IPS-15b (cell line): ENCODE measurements at regions not wholly inside any gene's neighbourhood (a gene's known extent, or its start where the extent isn't known, plus 50 kb on each side); places are given as distances from the start of the nearest gene placed in this dataset.

Source experiments
- H3K27me3 ChIP-seq: one replicate; pipeline ENCODE4 v1.6.1; 2013; ENCODE audit warnings: low read length; ENCODE audit not compliant: control insufficient read depth, insufficient read depth
- H3K36me3 ChIP-seq: one replicate; pipeline ENCODE4 v1.6.1; 2013; ENCODE audit warnings: low read length; ENCODE audit not compliant: control insufficient read depth, insufficient read depth
- H3K4me1 ChIP-seq: one replicate; pipeline ENCODE4 v1.6.1; 2013; ENCODE audit warnings: mild to moderate bottlenecking, low read length; ENCODE audit not compliant: control insufficient read depth, insufficient read depth
- H3K4me3 ChIP-seq: one replicate; pipeline ENCODE4 v1.5.1; 2013; ENCODE audit warnings: low read depth, low read length
- H3K9ac ChIP-seq: one replicate; pipeline ENCODE4 v1.6.1; 2013; ENCODE audit warnings: low read depth, mild to moderate bottlenecking, low read length
- H3K9me3 ChIP-seq: one replicate; pipeline ENCODE4 v1.6.1; 2013; ENCODE audit warnings: mild to moderate bottlenecking, low read length; ENCODE audit not compliant: control insufficient read depth, insufficient read depth

- H3K9me3 ChIP-seq: no peaks in the 10 kb centered on the region
- H3K36me3 ChIP-seq: no peaks in the 10 kb centered on the region
- no peak overlapping the region for H3K4me3 ChIP-seq
- peaks cover 6% of the 10 kb centered on the region for H3K4me1 ChIP-seq
- no peak overlapping the region for H3K9ac ChIP-seq
- no peaks in the 10 kb centered on the region for H3K27me3 ChIP-seq
Measured at GRCh38 chr5:32511776-32512374, 67.3 kb upstream of the ZFR start.

GRCh38 chr5:32510860-32511259, 66.3 kb upstream of the ZFR start:
- H3K9me3 ChIP-seq: no peaks in the 10 kb centered on the region
- H3K36me3 ChIP-seq: no peaks in the 10 kb centered on the region
- H3K4me3 ChIP-seq: no peak overlapping the region
- no peak overlapping the region for H3K9ac ChIP-seq
- peaks cover 9% of the 10 kb centered on the region for H3K4me1 ChIP-seq
- H3K27me3 ChIP-seq: peaks cover 5% of the 10 kb centered on the region

- H3K9ac ChIP-seq: no peak overlapping the region
- no peak overlapping the region for H3K4me3 ChIP-seq
- H3K9me3 ChIP-seq: no peaks in the 10 kb centered on the region
- H3K27me3 ChIP-seq: peaks cover 19% of the 10 kb centered on the region
- H3K4me1 ChIP-seq: peaks cover 14% of the 10 kb centered on the region
- no peaks in the 10 kb centered on the region for H3K36me3 ChIP-seq
Measured at GRCh38 chr5:32508806-32509805, 64.6 kb upstream of the ZFR start.

GRCh38 chr5:32507738-32508434, 63.3 kb upstream of the ZFR start:
- H3K9me3 ChIP-seq: no peaks in the 10 kb centered on the region
- H3K9ac ChIP-seq: no peak overlapping the region
- H3K27me3 ChIP-seq: peaks cover 28% of the 10 kb centered on the region
- H3K4me1 ChIP-seq: peaks cover 14% of the 10 kb centered on the region
- H3K4me3 ChIP-seq: no peak overlapping the region
- H3K36me3 ChIP-seq: no peaks in the 10 kb centered on the region

GRCh38 chr5:32506799-32507198, 62.3 kb upstream of the ZFR start:
- H3K4me3 ChIP-seq: no peak overlapping the region
- H3K27me3 ChIP-seq: peaks cover 39% of the 10 kb centered on the region
- H3K9ac ChIP-seq: no peak overlapping the region
- H3K9me3 ChIP-seq: no peaks in the 10 kb centered on the region
- no peaks in the 10 kb centered on the region for H3K36me3 ChIP-seq
- peaks cover 14% of the 10 kb centered on the region for H3K4me1 ChIP-seq

- no peaks in the 10 kb centered on the region for H3K36me3 ChIP-seq
- no peak overlapping the region for H3K9ac ChIP-seq
- peaks cover 19% of the 10 kb centered on the region for H3K4me1 ChIP-seq
- no peaks in the 10 kb centered on the region for H3K9me3 ChIP-seq
- no peak overlapping the region for H3K4me3 ChIP-seq
- H3K27me3 ChIP-seq: peaks cover 45% of the 10 kb centered on the region
Measured at GRCh38 chr5:32506201-32506661, 61.7 kb upstream of the ZFR start.

- Histone ChIP-seq H3K4me1 (peaks cover 22% of the 10 kb centered on the region), H3K36me3 (no peaks in the 10 kb centered on the region), H3K4me3 (no peak overlapping the region), H3K9ac (no peak overlapping the region), H3K27me3 (peaks cover 48% of the 10 kb centered on the region), H3K9me3 (no peaks in the 10 kb centered on the region)
Measured at GRCh38 chr5:32505756-32506155, 61.2 kb upstream of the ZFR start.

- H3K4me1 ChIP-seq: peaks cover 22% of the 10 kb centered on the region
- no peaks in the 10 kb centered on the region for H3K36me3 ChIP-seq
- H3K9me3 ChIP-seq: no peaks in the 10 kb centered on the region
- H3K27me3 ChIP-seq: peaks cover 48% of the 10 kb centered on the region
- H3K9ac ChIP-seq: no peak overlapping the region
- H3K4me3 ChIP-seq: no peak overlapping the region
Measured at GRCh38 chr5:32504989-32505596, 60.6 kb upstream of the ZFR start.

- no peak overlapping the region for H3K9ac ChIP-seq
- H3K27me3 ChIP-seq: peaks cover 52% of the 10 kb centered on the region
- no peaks in the 10 kb centered on the region for H3K9me3 ChIP-seq
- no peaks in the 10 kb centered on the region for H3K36me3 ChIP-seq
- H3K4me1 ChIP-seq: peaks cover 27% of the 10 kb centered on the region
- no peak overlapping the region for H3K4me3 ChIP-seq
Measured at GRCh38 chr5:32504329-32504988, 59.9 kb upstream of the ZFR start.

- peaks cover 64% of the 10 kb centered on the region for H3K27me3 ChIP-seq
- no peak overlapping the region for H3K9ac ChIP-seq
- H3K9me3 ChIP-seq: no peaks in the 10 kb centered on the region
- H3K36me3 ChIP-seq: no peaks in the 10 kb centered on the region
- peaks cover 27% of the 10 kb centered on the region for H3K4me1 ChIP-seq
- H3K4me3 ChIP-seq: no peak overlapping the region
Measured at GRCh38 chr5:32503261-32503660, 58.7 kb upstream of the ZFR start.
